Osteoblast (primary cell): ENCODE measurements at regions not wholly inside any gene's neighbourhood (a gene's known extent, or its start where the extent isn't known, plus 50 kb on each side); places are given as distances from the start of the nearest gene placed in this dataset.

Experiments
- DNase-seq: peaks from one replicate; pipeline ENCODE4 v3.0.0; 2011; ENCODE audit warnings: low spot score, mixed read lengths; ENCODE audit not compliant: insufficient read length; ENCODE audit errors: missing footprints
- H2AFZ ChIP-seq: 2 replicates; pipeline ENCODE4 v1.6.0; 2011; ENCODE audit warnings: mild to moderate bottlenecking, low read length
- H3K27ac ChIP-seq: 2 replicates; pipeline ENCODE4 v1.5.1; 2011; ENCODE audit warnings: mild to moderate bottlenecking, low read depth, low read length, moderate library complexity
- H3K27me3 ChIP-seq: 2 replicates; pipeline ENCODE4 v1.6.0; 2012; ENCODE audit warnings: mild to moderate bottlenecking, control low read depth, inconsistent platforms, low read length, moderate library complexity; ENCODE audit not compliant: insufficient read depth
- H3K36me3 ChIP-seq: 2 replicates; pipeline ENCODE4 v1.5.1; 2011; ENCODE audit warnings: mild to moderate bottlenecking, low read length, control low read depth, moderate library complexity; ENCODE audit not compliant: insufficient read depth
- H3K4me1 ChIP-seq: 2 replicates; pipeline ENCODE4 v1.5.1; 2011; ENCODE audit warnings: mild to moderate bottlenecking, low read length, control low read depth, moderate library complexity; ENCODE audit not compliant: insufficient read depth
- H3K4me2 ChIP-seq: 2 replicates; pipeline ENCODE4 v1.6.0; 2011; ENCODE audit warnings: mild to moderate bottlenecking, low read length; ENCODE audit not compliant: insufficient read depth
- H3K4me3 ChIP-seq: fragments of 200-600 bp; sonication (generic); 3 replicates; pipeline ENCODE4 v1.5.1; 2012; ENCODE audit warnings: mild to moderate bottlenecking, low read length, inconsistent platforms; ENCODE audit not compliant: insufficient read depth
- H3K79me2 ChIP-seq: 2 replicates; pipeline ENCODE4 v1.6.0; 2012; ENCODE audit warnings: mild to moderate bottlenecking, low read length, control low read depth, inconsistent platforms; ENCODE audit not compliant: insufficient read depth
- H3K9me3 ChIP-seq: 2 replicates; pipeline ENCODE4 v1.5.1; 2011; ENCODE audit warnings: low read depth, low read length, control low read depth
- H4K20me1 ChIP-seq: 2 replicates; pipeline ENCODE4 v1.6.0; 2012; ENCODE audit warnings: mild to moderate bottlenecking, low read length, control low read depth; ENCODE audit not compliant: insufficient read depth
- CTCF ChIP-seq: IDR thresholded peaks from 2 replicates; pipeline ENCODE4 v1.5.1; 2011; ENCODE audit warnings: mild to moderate bottlenecking, low read depth, low read length, moderate library complexity; ENCODE audit errors: extremely low read depth

GRCh38 chr15:61410662-61411061 lies 181.6 kb upstream of the RORA start:
- H3K4me2 ChIP-seq = no peak overlapping the region
- H3K9me3 ChIP-seq = no peaks in the 10 kb centered on the region
- no peak overlapping the region for H2AFZ ChIP-seq
- no peak for TF ChIP-seq CTCF
- no peaks in the 10 kb centered on the region for H4K20me1 ChIP-seq
- no peak for DNase-seq
- no peaks in the 10 kb centered on the region for H3K79me2 ChIP-seq
- H3K4me1 ChIP-seq = no peaks in the 10 kb centered on the region
- no peaks in the 10 kb centered on the region for H3K27me3 ChIP-seq
- no peaks in the 10 kb centered on the region for H3K36me3 ChIP-seq
- no peak overlapping the region for H3K4me3 ChIP-seq
- no peak overlapping the region for H3K27ac ChIP-seq

GRCh38 chr15:61404567-61404966 lies 175.5 kb upstream of the RORA start:
- Histone ChIP-seq H3K27me3 (no peaks in the 10 kb centered on the region), H3K4me1 (no peaks in the 10 kb centered on the region), H3K4me3 (no peak overlapping the region), H3K36me3 (no peaks in the 10 kb centered on the region), H4K20me1 (no peaks in the 10 kb centered on the region), H2AFZ (no peak overlapping the region), H3K79me2 (no peaks in the 10 kb centered on the region), H3K27ac (no peak overlapping the region), H3K9me3 (no peaks in the 10 kb centered on the region), H3K4me2 (no peak overlapping the region)
- DNase-seq = no peak
- TF ChIP-seq CTCF = no peak

GRCh38 chr15:61403884-61404283 lies 174.8 kb upstream of the RORA start:
- Histone ChIP-seq H3K4me1 (no peaks in the 10 kb centered on the region), H2AFZ (no peak overlapping the region), H3K9me3 (no peaks in the 10 kb centered on the region), H3K79me2 (no peaks in the 10 kb centered on the region), H3K4me3 (no peak overlapping the region), H3K36me3 (no peaks in the 10 kb centered on the region), H3K27ac (no peak overlapping the region), H3K27me3 (no peaks in the 10 kb centered on the region), H3K4me2 (no peak overlapping the region), H4K20me1 (no peaks in the 10 kb centered on the region)
- DNase-seq = no peak
- TF ChIP-seq CTCF = no peak

- no peaks in the 10 kb centered on the region for H3K9me3 ChIP-seq
- no peaks in the 10 kb centered on the region for H4K20me1 ChIP-seq
- H2AFZ ChIP-seq = no peak overlapping the region
- H3K4me1 ChIP-seq = no peaks in the 10 kb centered on the region
- H3K4me3 ChIP-seq = no peak overlapping the region
- H3K27ac ChIP-seq = no peak overlapping the region
- TF ChIP-seq CTCF = no peak
- DNase-seq = no peak
- H3K36me3 ChIP-seq = no peaks in the 10 kb centered on the region
- no peaks in the 10 kb centered on the region for H3K27me3 ChIP-seq
- H3K4me2 ChIP-seq = no peak overlapping the region
- no peaks in the 10 kb centered on the region for H3K79me2 ChIP-seq
Observed at GRCh38 chr15:61401903-61402698, 173.0 kb upstream of the RORA start.
